NCI-H524 (cell line): ENCODE measurements at regions not wholly inside any gene's neighbourhood (a gene's known extent, or its start where the extent isn't known, plus 50 kb on each side); places are given as distances from the start of the nearest gene placed in this dataset.
"Not testable (repeated sequence)": the region's sequence is repeated elsewhere in the genome, so short reads cannot be mapped to it uniquely, and the experiment has no call there.

Experiments
- DNase-seq, 2 experiments: peaks; one replicate each; lab custom pipeline; 2025; lab: John Stamatoyannopoulos, UW

DNA sequence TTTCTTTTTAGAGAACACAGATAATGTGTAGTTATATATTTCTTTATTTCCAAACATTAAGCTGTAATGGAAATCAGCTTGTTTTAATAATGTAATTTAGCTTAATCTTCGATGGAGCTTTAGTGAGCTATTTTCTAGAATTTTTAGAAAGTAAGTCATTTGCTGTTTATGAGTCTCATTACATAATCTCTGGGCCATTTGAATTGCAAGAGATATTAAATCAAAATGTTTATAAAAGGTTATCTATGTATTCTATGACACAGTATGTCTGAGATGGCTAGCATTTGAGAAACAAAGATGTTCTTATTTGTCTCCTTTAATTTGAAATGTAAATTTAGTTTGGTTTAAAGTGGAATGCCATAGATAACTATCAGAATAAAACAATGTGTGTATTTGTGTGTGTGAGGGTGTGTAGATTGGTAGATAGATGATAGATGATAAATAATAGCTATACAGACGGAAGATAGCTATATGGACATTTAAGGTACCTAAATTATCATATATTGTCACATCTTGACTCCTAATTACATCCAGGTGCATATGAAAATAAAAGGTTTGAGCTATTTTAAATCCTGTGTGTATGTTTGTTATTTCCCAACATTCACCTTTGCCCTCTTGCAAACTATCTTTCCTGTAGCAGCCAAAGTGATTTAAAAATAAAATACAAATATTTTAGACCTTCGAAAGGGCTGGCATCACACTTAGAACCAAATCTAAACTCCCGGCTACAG, 478.0 kb upstream of the KLF6 start:
- DNase-seq: no peak

GRCh38 chr10:4262449-4262848, 477.4 kb upstream of the KLF6 start:
- DNase-seq: no peak

GRCh38 chr10:4260483-4261124, 475.6 kb upstream of the KLF6 start:
- no peak for DNase-seq

DNA sequence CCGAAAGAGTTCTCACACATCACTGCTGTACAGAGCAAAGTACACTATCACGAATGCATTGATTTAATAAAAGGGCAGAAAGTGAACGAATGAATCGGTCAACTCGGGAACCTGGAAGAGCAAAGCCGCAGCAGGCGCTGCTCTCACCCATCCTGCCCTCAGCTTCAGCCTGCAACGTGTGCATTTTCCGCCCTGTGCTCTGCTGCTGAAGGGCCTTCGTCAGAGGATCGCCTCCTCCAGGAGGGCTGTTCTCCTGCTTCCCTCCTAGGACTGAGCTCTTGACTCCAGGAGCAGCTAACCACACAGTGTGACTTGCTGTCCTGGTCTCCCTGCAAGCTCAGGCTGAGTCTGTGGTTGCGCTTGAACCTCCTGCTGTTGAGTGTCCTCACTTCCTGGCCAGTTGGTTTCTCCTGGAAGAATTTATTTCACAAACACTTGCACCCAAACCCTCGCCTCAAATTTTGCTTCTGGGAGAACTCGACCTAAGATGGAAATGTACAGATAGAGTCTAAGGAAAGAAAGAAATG, 473.0 kb upstream of the KLF6 start:
- DNase-seq: no peak

GRCh38 chr10:4256971-4257370, 472.0 kb upstream of the KLF6 start:
- DNase-seq: no peak

- no peak for DNase-seq
Observed at GRCh38 chr10:4255751-4256150, 470.7 kb upstream of the KLF6 start.

DNA sequence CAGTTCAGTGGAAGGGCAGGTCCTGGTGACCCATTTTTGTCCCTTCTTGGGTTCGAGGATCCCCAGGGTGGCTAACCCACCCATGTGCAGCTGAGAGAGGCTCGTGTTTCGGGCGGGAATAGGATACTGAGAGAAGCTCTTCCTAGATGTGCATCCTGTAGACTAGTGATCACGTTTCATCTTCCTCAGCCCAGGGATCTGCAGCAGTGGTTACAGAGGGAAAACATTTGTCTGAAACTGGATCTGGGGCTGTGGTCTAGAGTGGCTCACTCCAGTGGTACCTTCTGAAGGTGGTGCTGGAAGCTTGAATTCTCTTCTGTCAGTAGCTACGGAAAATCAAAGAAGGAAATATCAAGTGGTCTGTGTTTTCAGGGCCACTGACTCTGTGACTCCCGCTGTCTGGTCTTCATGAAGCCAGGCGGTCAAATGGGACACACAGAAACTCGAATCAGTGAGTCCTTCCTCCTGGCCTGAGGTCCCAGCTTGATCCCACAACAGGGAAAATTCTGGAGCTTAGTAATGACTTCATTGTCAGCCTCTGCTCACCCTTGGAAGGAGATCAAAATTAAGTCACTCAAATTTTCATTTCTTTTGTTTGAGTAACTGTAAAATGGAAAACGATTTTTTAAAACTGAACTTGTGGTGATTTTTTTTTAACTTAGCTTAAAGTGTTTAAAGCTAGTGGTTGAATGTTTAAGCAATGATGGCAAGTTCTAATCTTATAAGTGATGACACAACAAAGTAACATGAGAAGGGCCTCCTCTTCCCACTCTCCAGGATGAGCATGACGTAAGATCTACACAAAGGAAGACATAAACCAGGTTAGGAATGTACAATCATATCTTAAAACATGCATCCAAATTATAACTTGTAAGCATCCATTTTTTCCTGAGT, 469.3 kb upstream of the KLF6 start:
- DNase-seq: no peak

- DNase-seq: no peak
Observed at GRCh38 chr10:4252701-4253100, 467.7 kb upstream of the KLF6 start.

GRCh38 chr10:4250587-4250887, 465.5 kb upstream of the KLF6 start:
- no peak for DNase-seq

GRCh38 chr10:4249841-4250586, 465.0 kb upstream of the KLF6 start:
- no peak for DNase-seq

GRCh38 chr10:4247379-4247778, 462.4 kb upstream of the KLF6 start:
- DNase-seq: no peak

DNA sequence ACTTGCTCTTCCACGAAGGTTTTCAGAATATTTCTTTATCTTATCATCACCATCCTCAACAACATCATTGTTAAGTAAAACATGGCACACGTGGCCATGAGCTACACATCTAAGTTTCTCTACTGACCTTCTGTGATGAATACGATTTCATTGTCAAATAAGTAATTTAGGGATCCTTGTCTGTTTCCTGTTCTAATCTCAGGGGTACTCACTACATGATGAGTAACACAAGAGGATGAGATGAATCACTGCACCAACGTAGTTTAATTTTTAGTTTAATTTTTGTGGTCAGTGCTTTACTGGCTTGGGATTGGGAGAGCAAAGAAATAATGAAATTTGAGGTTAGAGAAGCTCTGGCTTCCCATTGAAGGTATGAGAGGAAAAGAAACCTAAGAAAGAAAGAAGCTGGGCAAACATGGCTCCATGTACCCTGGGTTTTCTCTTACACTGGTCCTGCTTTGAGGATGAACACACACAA, 461.9 kb upstream of the KLF6 start:
- DNase-seq: no peak

GRCh38 chr10:4243651-4244050, 458.6 kb upstream of the KLF6 start:
- DNase-seq: no peak

GRCh38 chr10:4243169-4243568, 458.2 kb upstream of the KLF6 start:
- no peak for DNase-seq

GRCh38 chr10:4242561-4243035, 457.6 kb upstream of the KLF6 start:
- DNase-seq: no peak

DNA sequence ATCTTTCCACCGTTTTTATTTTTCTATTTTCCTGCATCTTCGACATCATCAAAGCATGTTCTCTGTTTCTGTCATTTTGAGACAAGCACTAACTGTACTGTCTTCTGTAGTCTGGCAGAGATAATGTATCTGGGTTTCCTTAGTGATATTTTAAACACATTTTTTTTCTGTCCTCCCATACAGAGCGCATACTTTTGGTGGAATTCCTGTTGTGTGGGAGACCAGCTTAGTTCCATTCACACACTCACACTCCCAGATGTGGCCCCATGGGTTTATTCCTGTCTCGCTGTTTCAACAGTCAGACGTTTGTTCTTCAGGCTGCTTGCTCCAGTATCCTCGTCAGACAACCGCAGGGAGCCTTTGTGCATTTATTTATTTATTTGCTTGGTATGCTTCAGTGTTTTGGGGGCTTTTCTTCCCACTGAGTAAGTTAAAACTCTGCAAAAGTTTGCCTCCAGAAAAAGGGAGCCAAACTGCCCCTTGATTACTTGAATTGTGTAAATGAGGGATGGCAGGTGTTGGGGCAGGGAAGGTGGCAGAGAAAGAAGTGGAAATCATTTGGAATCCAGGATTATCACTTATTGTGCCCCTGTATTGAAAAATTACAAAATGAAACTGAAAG, 456.8 kb upstream of the KLF6 start:
- no peak for DNase-seq

- no peak for DNase-seq
Observed at GRCh38 chr10:4240608-4241197, 455.7 kb upstream of the KLF6 start.

- DNase-seq: no peak
Observed at GRCh38 chr10:4239186-4239585, 454.2 kb upstream of the KLF6 start.

GRCh38 chr10:4236905-4237304, 451.9 kb upstream of the KLF6 start:
- DNase-seq: not testable (repeated sequence)

- no peak for DNase-seq
Observed at GRCh38 chr10:4234661-4235060, 449.7 kb upstream of the KLF6 start.

- DNase-seq: no peak
Observed at GRCh38 chr10:4231439-4231838, 446.4 kb upstream of the KLF6 start.
